ENCODE measurements at regions not wholly inside any gene's neighbourhood (a gene's known extent, or its start where the extent isn't known, plus 50 kb on each side); places are given as distances from the start of the nearest gene placed in this dataset.

GRCh38 chr16:86059253-86060171 lies 160.6 kb downstream of the IRF8 start:
- no peak for ATAC-seq (ENCODE audit: low read depth)
- DNase-seq (ENCODE audit: low spot score in 2 of 2) = no peak
- peaks cover 22% of the 10 kb centered on the region for H3K27me3 Mint-ChIP-seq
- H3K36me3 Mint-ChIP-seq = no peaks in the 10 kb centered on the region
- H3K4me3 Mint-ChIP-seq = no peak overlapping the region
- no peaks in the 10 kb centered on the region for H3K9me3 Mint-ChIP-seq
- H3K27ac Mint-ChIP-seq = no peak overlapping the region
- H3K4me1 Mint-ChIP-seq = no peaks in the 10 kb centered on the region

GRCh38 chr16:86060381-86061317 lies 161.7 kb downstream of the IRF8 start:
- Mint-ChIP-seq H3K36me3 (no peaks in the 10 kb centered on the region), H3K4me1 (no peaks in the 10 kb centered on the region), H3K27me3 (peaks cover 22% of the 10 kb centered on the region), H3K9me3 (no peaks in the 10 kb centered on the region), H3K4me3 (no peak overlapping the region), H3K27ac (no peak overlapping the region)
- no peak for ATAC-seq (ENCODE audit: low read depth)
- no peak for DNase-seq (ENCODE audit: low spot score in 2 of 2)

GRCh38 chr16:86061318-86061695 lies 162.3 kb downstream of the IRF8 start:
- ATAC-seq (ENCODE audit: low read depth) (no peak), DNase-seq (ENCODE audit: low spot score in 2 of 2) (no peak)
- Mint-ChIP-seq H3K4me3 (no peak overlapping the region), H3K27ac (no peak overlapping the region), H3K27me3 (peaks cover 26% of the 10 kb centered on the region), H3K9me3 (no peaks in the 10 kb centered on the region), H3K4me1 (no peaks in the 10 kb centered on the region), H3K36me3 (no peaks in the 10 kb centered on the region)

GRCh38 chr16:86061721-86062120 lies 162.8 kb downstream of the IRF8 start:
- Mint-ChIP-seq H3K27me3 (peaks cover 26% of the 10 kb centered on the region), H3K9me3 (no peaks in the 10 kb centered on the region), H3K27ac (no peak overlapping the region), H3K36me3 (no peaks in the 10 kb centered on the region), H3K4me3 (no peak overlapping the region), H3K4me1 (no peaks in the 10 kb centered on the region)
- no peak for DNase-seq (ENCODE audit: low spot score in 2 of 2)
- no peak for ATAC-seq (ENCODE audit: low read depth)

- Mint-ChIP-seq H3K4me1 (no peaks in the 10 kb centered on the region), H3K27ac (no peak overlapping the region), H3K27me3 (peaks cover 26% of the 10 kb centered on the region), H3K4me3 (no peak overlapping the region), H3K36me3 (no peaks in the 10 kb centered on the region), H3K9me3 (no peaks in the 10 kb centered on the region)
- ATAC-seq (ENCODE audit: low read depth) (no peak), DNase-seq (ENCODE audit: low spot score in 2 of 2) (no peak)
Measured at GRCh38 chr16:86062271-86062965, 163.5 kb downstream of the IRF8 start.

- no peak for ATAC-seq (ENCODE audit: low read depth)
- no peak for DNase-seq (ENCODE audit: low spot score in 2 of 2)
- Mint-ChIP-seq H3K9me3 (no peaks in the 10 kb centered on the region), H3K4me3 (no peak overlapping the region), H3K27ac (no peak overlapping the region), H3K4me1 (no peaks in the 10 kb centered on the region), H3K27me3 (peaks cover 36% of the 10 kb centered on the region), H3K36me3 (no peaks in the 10 kb centered on the region)
Measured at GRCh38 chr16:86063760-86064405, 164.9 kb downstream of the IRF8 start.

- Mint-ChIP-seq H3K27me3 (peaks cover 34% of the 10 kb centered on the region), H3K36me3 (no peaks in the 10 kb centered on the region), H3K27ac (no peak overlapping the region), H3K4me1 (no peaks in the 10 kb centered on the region), H3K4me3 (no peak overlapping the region), H3K9me3 (no peaks in the 10 kb centered on the region)
- DNase-seq (ENCODE audit: low spot score in 2 of 2) (no peak), ATAC-seq (ENCODE audit: low read depth) (no peak)
Measured at GRCh38 chr16:86064431-86065250, 165.7 kb downstream of the IRF8 start.

- no peak for ATAC-seq (ENCODE audit: low read depth)
- Mint-ChIP-seq H3K27ac (no peak overlapping the region), H3K27me3 (peaks cover 33% of the 10 kb centered on the region), H3K9me3 (no peaks in the 10 kb centered on the region), H3K36me3 (no peaks in the 10 kb centered on the region), H3K4me1 (no peaks in the 10 kb centered on the region), H3K4me3 (no peak overlapping the region)
- DNase-seq (ENCODE audit: low spot score in 2 of 2) = no peak
Measured at GRCh38 chr16:86065711-86066110, 166.7 kb downstream of the IRF8 start.

- ATAC-seq (ENCODE audit: low read depth) (no peak), DNase-seq (ENCODE audit: low spot score in 2 of 2) (no peak)
- Mint-ChIP-seq H3K27me3 (peaks cover 28% of the 10 kb centered on the region), H3K4me1 (no peaks in the 10 kb centered on the region), H3K27ac (no peak overlapping the region), H3K36me3 (no peaks in the 10 kb centered on the region), H3K9me3 (no peaks in the 10 kb centered on the region), H3K4me3 (no peak overlapping the region)
Measured at GRCh38 chr16:86066811-86067210, 167.8 kb downstream of the IRF8 start.

GRCh38 chr16:86067516-86067915 lies 168.6 kb downstream of the IRF8 start:
- Mint-ChIP-seq H3K9me3 (no peaks in the 10 kb centered on the region), H3K27me3 (peaks cover 27% of the 10 kb centered on the region), H3K36me3 (no peaks in the 10 kb centered on the region), H3K27ac (no peak overlapping the region), H3K4me1 (no peaks in the 10 kb centered on the region), H3K4me3 (no peak overlapping the region)
- no peak for ATAC-seq (ENCODE audit: low read depth)
- no peak for DNase-seq (ENCODE audit: low spot score in 2 of 2)

- DNase-seq (ENCODE audit: low spot score in 2 of 2) = no peak
- Mint-ChIP-seq H3K4me1 (no peaks in the 10 kb centered on the region), H3K9me3 (no peaks in the 10 kb centered on the region), H3K27me3 (peaks cover 25% of the 10 kb centered on the region), H3K27ac (no peak overlapping the region), H3K36me3 (no peaks in the 10 kb centered on the region), H3K4me3 (no peak overlapping the region)
- no peak for ATAC-seq (ENCODE audit: low read depth)
Measured at GRCh38 chr16:86067936-86068335, 169.0 kb downstream of the IRF8 start.

GRCh38 chr16:86068722-86069121 lies 169.8 kb downstream of the IRF8 start:
- Mint-ChIP-seq H3K27me3 (peaks cover 24% of the 10 kb centered on the region), H3K36me3 (no peaks in the 10 kb centered on the region), H3K4me1 (no peaks in the 10 kb centered on the region), H3K27ac (no peak overlapping the region), H3K9me3 (no peaks in the 10 kb centered on the region), H3K4me3 (no peak overlapping the region)
- ATAC-seq (ENCODE audit: low read depth) (no peak), DNase-seq (ENCODE audit: low spot score in 2 of 2) (no peak)

GRCh38 chr16:86069736-86070298 lies 170.9 kb downstream of the IRF8 start:
- H3K27me3 Mint-ChIP-seq = peaks cover 22% of the 10 kb centered on the region
- no peak overlapping the region for H3K27ac Mint-ChIP-seq
- no peaks in the 10 kb centered on the region for H3K4me1 Mint-ChIP-seq
- no peak overlapping the region for H3K4me3 Mint-ChIP-seq
- H3K9me3 Mint-ChIP-seq = no peaks in the 10 kb centered on the region
- no peak for ATAC-seq (ENCODE audit: low read depth)
- no peak for DNase-seq (ENCODE audit: low spot score in 2 of 2)
- H3K36me3 Mint-ChIP-seq = no peaks in the 10 kb centered on the region

All from memory B cell (primary cell).